HL-60 (cell line): ENCODE measurements at regions not wholly inside any gene's neighbourhood (a gene's known extent, or its start where the extent isn't known, plus 50 kb on each side); places are given as distances from the start of the nearest gene placed in this dataset.

Experiments
- GABPA ChIP-seq: IDR thresholded peaks from 2 replicates; pipeline ENCODE4 v1.6.1; 2012; ENCODE audit warnings: low read depth
- POLR2AphosphoS5 ChIP-seq: IDR thresholded peaks from 2 replicates; pipeline ENCODE4 v1.6.1; 2012; ENCODE audit warnings: low read depth
- TF ChIP-seq, protein P1 (sequence below): IDR thresholded peaks from one replicate; pipeline ENCODE4 v1.5.1; 2011; ENCODE audit warnings: low read length, control low read depth, inconsistent platforms; ENCODE audit not compliant: insufficient read depth
- TF ChIP-seq, protein P2 (sequence below): IDR thresholded peaks from 2 replicates; pipeline ENCODE4 v1.6.1; 2012; ENCODE audit warnings: low read depth; ENCODE audit not compliant: insufficient replicate concordance

DNA sequence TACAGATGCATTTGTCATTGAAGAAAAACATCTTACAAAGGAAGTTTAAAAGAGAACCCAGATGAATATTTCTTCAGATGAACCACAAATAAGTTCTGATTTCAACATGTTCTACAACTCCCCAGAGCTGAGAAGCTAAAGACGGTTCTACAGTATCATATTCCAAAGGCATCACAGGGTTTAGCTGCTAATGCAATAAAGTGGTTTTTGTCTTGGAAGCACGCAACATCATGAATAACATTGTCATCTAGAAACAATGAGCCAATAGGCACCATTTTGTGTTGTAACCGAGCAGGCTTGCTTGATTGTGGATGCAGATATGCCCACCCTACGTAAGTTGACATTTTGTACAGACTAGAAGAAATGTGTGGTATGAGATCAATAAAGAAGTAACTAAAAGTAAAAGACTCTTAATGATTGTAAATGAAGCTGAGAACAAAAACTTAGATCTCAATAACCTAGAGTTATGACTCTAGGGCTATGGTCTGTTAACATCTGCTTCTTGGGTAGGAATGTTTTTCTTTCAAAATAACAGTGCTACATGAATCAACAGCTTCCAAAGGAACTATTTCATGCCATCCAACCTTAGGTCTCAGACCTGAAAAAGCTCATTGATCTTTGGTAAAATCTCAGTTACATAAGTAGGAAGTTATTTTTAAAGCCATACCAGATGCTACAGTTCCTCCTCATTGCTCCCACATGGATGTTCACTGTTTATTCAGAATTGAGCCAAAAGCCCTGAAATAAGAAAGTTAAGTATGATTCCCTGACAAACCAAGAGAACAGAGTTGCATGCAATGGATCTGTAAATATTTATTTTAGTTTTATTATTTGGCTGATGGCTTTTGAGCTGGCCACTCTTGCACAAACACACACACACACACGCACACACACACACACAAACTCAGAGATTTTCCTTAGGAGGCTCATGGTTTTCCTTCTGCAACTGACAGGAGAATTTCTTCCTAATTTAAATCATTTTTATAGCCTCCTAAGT is 118.7 kb upstream of the SLCO6A1 start:
- TF ChIP-seq, protein P1, sequence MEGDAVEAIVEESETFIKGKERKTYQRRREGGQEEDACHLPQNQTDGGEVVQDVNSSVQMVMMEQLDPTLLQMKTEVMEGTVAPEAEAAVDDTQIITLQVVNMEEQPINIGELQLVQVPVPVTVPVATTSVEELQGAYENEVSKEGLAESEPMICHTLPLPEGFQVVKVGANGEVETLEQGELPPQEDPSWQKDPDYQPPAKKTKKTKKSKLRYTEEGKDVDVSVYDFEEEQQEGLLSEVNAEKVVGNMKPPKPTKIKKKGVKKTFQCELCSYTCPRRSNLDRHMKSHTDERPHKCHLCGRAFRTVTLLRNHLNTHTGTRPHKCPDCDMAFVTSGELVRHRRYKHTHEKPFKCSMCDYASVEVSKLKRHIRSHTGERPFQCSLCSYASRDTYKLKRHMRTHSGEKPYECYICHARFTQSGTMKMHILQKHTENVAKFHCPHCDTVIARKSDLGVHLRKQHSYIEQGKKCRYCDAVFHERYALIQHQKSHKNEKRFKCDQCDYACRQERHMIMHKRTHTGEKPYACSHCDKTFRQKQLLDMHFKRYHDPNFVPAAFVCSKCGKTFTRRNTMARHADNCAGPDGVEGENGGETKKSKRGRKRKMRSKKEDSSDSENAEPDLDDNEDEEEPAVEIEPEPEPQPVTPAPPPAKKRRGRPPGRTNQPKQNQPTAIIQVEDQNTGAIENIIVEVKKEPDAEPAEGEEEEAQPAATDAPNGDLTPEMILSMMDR: no peak
- TF ChIP-seq, protein P2, sequence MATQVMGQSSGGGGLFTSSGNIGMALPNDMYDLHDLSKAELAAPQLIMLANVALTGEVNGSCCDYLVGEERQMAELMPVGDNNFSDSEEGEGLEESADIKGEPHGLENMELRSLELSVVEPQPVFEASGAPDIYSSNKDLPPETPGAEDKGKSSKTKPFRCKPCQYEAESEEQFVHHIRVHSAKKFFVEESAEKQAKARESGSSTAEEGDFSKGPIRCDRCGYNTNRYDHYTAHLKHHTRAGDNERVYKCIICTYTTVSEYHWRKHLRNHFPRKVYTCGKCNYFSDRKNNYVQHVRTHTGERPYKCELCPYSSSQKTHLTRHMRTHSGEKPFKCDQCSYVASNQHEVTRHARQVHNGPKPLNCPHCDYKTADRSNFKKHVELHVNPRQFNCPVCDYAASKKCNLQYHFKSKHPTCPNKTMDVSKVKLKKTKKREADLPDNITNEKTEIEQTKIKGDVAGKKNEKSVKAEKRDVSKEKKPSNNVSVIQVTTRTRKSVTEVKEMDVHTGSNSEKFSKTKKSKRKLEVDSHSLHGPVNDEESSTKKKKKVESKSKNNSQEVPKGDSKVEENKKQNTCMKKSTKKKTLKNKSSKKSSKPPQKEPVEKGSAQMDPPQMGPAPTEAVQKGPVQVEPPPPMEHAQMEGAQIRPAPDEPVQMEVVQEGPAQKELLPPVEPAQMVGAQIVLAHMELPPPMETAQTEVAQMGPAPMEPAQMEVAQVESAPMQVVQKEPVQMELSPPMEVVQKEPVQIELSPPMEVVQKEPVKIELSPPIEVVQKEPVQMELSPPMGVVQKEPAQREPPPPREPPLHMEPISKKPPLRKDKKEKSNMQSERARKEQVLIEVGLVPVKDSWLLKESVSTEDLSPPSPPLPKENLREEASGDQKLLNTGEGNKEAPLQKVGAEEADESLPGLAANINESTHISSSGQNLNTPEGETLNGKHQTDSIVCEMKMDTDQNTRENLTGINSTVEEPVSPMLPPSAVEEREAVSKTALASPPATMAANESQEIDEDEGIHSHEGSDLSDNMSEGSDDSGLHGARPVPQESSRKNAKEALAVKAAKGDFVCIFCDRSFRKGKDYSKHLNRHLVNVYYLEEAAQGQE: no peak
- no peak for TF ChIP-seq GABPA
- TF ChIP-seq POLR2AphosphoS5: no peak
